CD4-positive, CD25-positive, alpha-beta regulatory T cell (primary cell): ENCODE measurements at regions not wholly inside any gene's neighbourhood (a gene's known extent, or its start where the extent isn't known, plus 50 kb on each side); places are given as distances from the start of the nearest gene placed in this dataset.

Experiments
- ATAC-seq, 2 donors: fragments of 150-1000 bp; cut with Tn5 transposase; one replicate each; pipeline ENCODE4 v1.10.0; 2021; ENCODE audit warnings: low read depth in 2 of 2, moderate number of reproducible peaks in 2 of 2, moderate library complexity in 1 of 2
- DNase-seq, 3 donors: peaks; one replicate each; pipeline versions ENCODE4 v3.0.0 to v3.0.0-alpha.2; 2012 to 2022; ENCODE audit warnings: mixed read lengths in 1 of 3
- H3K27ac ChIP-seq: one replicate; pipeline ENCODE4 v1.7.0; 2013; ENCODE audit warnings: mild to moderate bottlenecking, low read length; ENCODE audit not compliant: insufficient read depth, poor library complexity, severe bottlenecking
- H3K27me3 ChIP-seq: one replicate; pipeline ENCODE4 v1.7.0; 2013; ENCODE audit warnings: low read length; ENCODE audit not compliant: control insufficient read depth, insufficient read depth
- H3K36me3 ChIP-seq: one replicate; pipeline ENCODE4 v1.7.0; 2013; ENCODE audit warnings: mild to moderate bottlenecking, low read length, moderate library complexity; ENCODE audit not compliant: control insufficient read depth, insufficient read depth
- H3K4me1 ChIP-seq: 2 replicates; pipeline ENCODE4 v1.7.0; 2013; ENCODE audit warnings: mild to moderate bottlenecking, low read length; ENCODE audit not compliant: insufficient read depth, control insufficient read depth, poor library complexity, severe bottlenecking
- H3K4me3 ChIP-seq: one replicate; pipeline ENCODE4 v1.7.0; 2013; ENCODE audit warnings: low read depth, mild to moderate bottlenecking, low read length, moderate library complexity
- H3K9me3 ChIP-seq, 2 experiments: 1 replicate in 1 of 2; 2 replicates in 1 of 2; pipeline ENCODE4 v1.7.0; 2013; ENCODE audit warnings: low read length in 2 of 2, mild to moderate bottlenecking in 1 of 2, moderate library complexity in 1 of 2; ENCODE audit not compliant: control insufficient read depth in 2 of 2
- H3K27ac Mint-ChIP-seq, 3 donors: one replicate each; pipeline ENCODE4 v1.8.0; 2020 to 2022; ENCODE audit warnings: mild to moderate bottlenecking in 3 of 3, mixed read lengths in 3 of 3, moderate library complexity in 2 of 3
- H3K27me3 Mint-ChIP-seq: one replicate; pipeline ENCODE4 v1.8.0; 2022; ENCODE audit warnings: mild to moderate bottlenecking, mixed read lengths
- H3K36me3 Mint-ChIP-seq: one replicate; pipeline ENCODE4 v1.8.0; 2020; ENCODE audit warnings: mixed read lengths
- H3K4me1 Mint-ChIP-seq, 4 donors: one replicate each; pipeline ENCODE4 v1.8.0; 2020 to 2022; ENCODE audit warnings: mixed read lengths in 4 of 4, mild to moderate bottlenecking in 1 of 4
- H3K4me3 Mint-ChIP-seq, 4 donors: one replicate each; pipeline ENCODE4 v1.8.0; 2020 to 2022; ENCODE audit warnings: mild to moderate bottlenecking in 4 of 4, mixed read lengths in 4 of 4, moderate library complexity in 3 of 4
- H3K9me3 Mint-ChIP-seq, 7 donors: one replicate each; pipeline ENCODE4 v1.8.0; 2020 to 2022; ENCODE audit warnings: mixed read lengths in 7 of 7, mild to moderate bottlenecking in 3 of 7, moderate library complexity in 2 of 7

- Histone ChIP-seq H3K9me3 (no peaks in the 10 kb centered on the region), H3K27me3 (peaks cover 8% of the 10 kb centered on the region), H3K4me3 (no peak overlapping the region), H3K36me3 (no peaks in the 10 kb centered on the region), H3K27ac (no peak overlapping the region), H3K4me1 (no peaks in the 10 kb centered on the region)
- Mint-ChIP-seq H3K4me3 (no peak overlapping the region), H3K36me3 (no peaks in the 10 kb centered on the region), H3K27me3 (peaks cover 9% of the 10 kb centered on the region), H3K4me1 (peaks cover 0 to 3% (median 0%) of the 10 kb centered on the region in 4 donors), H3K9me3 (no peaks in the 10 kb centered on the region), H3K27ac (no peak overlapping the region)
- no peak for DNase-seq
- no peak for ATAC-seq
Observed at GRCh38 chr5:57041570-57041969, 89.6 kb upstream of the MIER3 start.

DNA sequence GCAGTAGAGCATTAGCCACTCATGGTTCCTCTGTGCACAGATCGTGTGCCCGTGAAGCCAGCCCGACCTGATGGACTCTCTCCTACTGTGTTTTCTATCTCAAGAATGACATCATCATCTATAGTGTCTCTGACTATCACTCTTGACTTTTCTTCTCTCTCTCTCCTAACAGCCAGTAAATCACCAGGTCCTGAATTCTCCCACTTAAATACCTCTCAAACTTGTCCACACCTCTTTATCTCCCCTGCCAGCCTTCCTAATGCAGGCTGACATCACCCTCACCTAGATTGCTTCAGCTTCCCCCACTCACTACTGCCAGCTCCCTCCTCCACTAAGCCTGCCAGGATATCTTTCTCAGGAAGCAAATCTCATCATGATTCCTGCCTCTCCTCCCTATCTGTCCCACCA is 90.6 kb upstream of the MIER3 start:
- H3K9me3 Mint-ChIP-seq: no peaks in the 10 kb centered on the region
- H3K27me3 Mint-ChIP-seq: peaks cover 16% of the 10 kb centered on the region
- no peaks in the 10 kb centered on the region for H3K4me1 ChIP-seq
- H3K4me3 ChIP-seq: no peak overlapping the region
- H3K27me3 ChIP-seq: peaks cover 10% of the 10 kb centered on the region
- peaks cover 0 to 3% (median 0%) of the 10 kb centered on the region in 4 donors for H3K4me1 Mint-ChIP-seq
- H3K36me3 ChIP-seq: no peaks in the 10 kb centered on the region
- DNase-seq (no peak), ATAC-seq (no peak)
- no peaks in the 10 kb centered on the region for H3K36me3 Mint-ChIP-seq
- no peaks in the 10 kb centered on the region for H3K9me3 ChIP-seq
- no peak overlapping the region for H3K27ac Mint-ChIP-seq
- no peak overlapping the region for H3K27ac ChIP-seq
- H3K4me3 Mint-ChIP-seq: no peak overlapping the region

- H3K27me3 Mint-ChIP-seq: peaks cover 30% of the 10 kb centered on the region
- H3K36me3 Mint-ChIP-seq: no peaks in the 10 kb centered on the region
- no peak overlapping the region for H3K27ac Mint-ChIP-seq
- H3K4me3 Mint-ChIP-seq: no peak overlapping the region
- Histone ChIP-seq H3K27ac (no peak overlapping the region), H3K9me3 (no peaks in the 10 kb centered on the region), H3K27me3 (peaks cover 5% of the 10 kb centered on the region), H3K4me1 (no peaks in the 10 kb centered on the region), H3K36me3 (no peaks in the 10 kb centered on the region), H3K4me3 (no peak overlapping the region)
- peaks cover 0 to 5% (median 0%) of the 10 kb centered on the region in 7 donors for H3K9me3 Mint-ChIP-seq
- no peak for ATAC-seq
- DNase-seq: no peak
- no peaks in the 10 kb centered on the region for H3K4me1 Mint-ChIP-seq
Observed at GRCh38 chr5:57054135-57054534, 102.2 kb upstream of the MIER3 start.

DNA sequence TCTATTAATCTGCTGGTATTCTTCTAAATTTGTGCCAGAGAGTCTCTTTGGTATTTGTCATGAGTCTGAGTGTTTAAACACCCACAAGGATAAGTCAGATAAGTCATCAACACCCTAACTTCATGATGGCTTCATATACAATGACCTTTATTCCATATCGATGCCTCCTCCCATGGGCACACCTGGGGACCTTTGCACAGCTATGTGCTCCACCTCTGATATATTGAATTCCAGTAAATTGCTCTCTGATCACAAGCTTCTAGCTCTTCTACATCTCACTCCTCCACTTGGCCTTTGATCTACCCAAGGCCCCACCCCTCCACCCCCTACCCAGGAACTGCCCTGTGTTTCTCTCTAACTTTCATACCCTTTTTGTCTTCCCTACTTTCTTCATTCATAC is 102.7 kb upstream of the MIER3 start:
- Mint-ChIP-seq H3K27me3 (peaks cover 30% of the 10 kb centered on the region), H3K36me3 (no peaks in the 10 kb centered on the region), H3K9me3 (peaks cover 0 to 5% (median 0%) of the 10 kb centered on the region in 7 donors), H3K4me1 (no peaks in the 10 kb centered on the region), H3K27ac (no peak overlapping the region), H3K4me3 (no peak overlapping the region)
- Histone ChIP-seq H3K27me3 (peaks cover 5% of the 10 kb centered on the region), H3K4me3 (no peak overlapping the region), H3K9me3 (no peaks in the 10 kb centered on the region), H3K36me3 (no peaks in the 10 kb centered on the region), H3K27ac (no peak overlapping the region), H3K4me1 (no peaks in the 10 kb centered on the region)
- DNase-seq: no peak
- ATAC-seq: no peak

DNA sequence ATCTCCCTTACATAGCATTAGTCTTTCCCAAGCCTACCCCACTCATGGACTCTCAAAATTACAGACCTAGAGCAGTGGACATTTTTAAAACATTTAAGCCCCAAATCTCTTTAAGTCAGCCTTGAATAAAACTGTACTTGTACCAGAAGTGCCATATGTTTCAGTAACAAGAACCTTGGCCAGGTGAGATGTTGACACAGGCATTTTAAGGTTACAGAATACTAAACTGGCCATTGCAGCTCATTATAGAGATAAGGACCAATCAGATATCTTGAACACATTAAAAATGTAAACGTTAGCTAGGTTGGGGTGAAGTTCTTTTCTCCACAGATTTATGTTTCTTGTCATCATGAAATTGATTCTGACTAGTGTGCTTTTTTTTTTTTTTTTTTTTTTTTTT is 103.8 kb upstream of the MIER3 start:
- Mint-ChIP-seq H3K4me3 (no peak overlapping the region), H3K27me3 (peaks cover 28% of the 10 kb centered on the region), H3K36me3 (no peaks in the 10 kb centered on the region), H3K9me3 (peaks cover 0 to 5% (median 0%) of the 10 kb centered on the region in 7 donors), H3K27ac (no peak overlapping the region), H3K4me1 (no peaks in the 10 kb centered on the region)
- DNase-seq: no peak
- no peaks in the 10 kb centered on the region for H3K9me3 ChIP-seq
- ATAC-seq: no peak
- no peaks in the 10 kb centered on the region for H3K36me3 ChIP-seq
- no peak overlapping the region for H3K27ac ChIP-seq
- H3K27me3 ChIP-seq: peaks cover 5% of the 10 kb centered on the region
- no peaks in the 10 kb centered on the region for H3K4me1 ChIP-seq
- no peak overlapping the region for H3K4me3 ChIP-seq

- H3K9me3 ChIP-seq: no peaks in the 10 kb centered on the region
- ATAC-seq (no peak), DNase-seq (no peak)
- H3K4me3 Mint-ChIP-seq: no peak overlapping the region
- H3K4me1 ChIP-seq: no peaks in the 10 kb centered on the region
- peak overlapping the region in 1 of 3 donors; percentile 72 for H3K27ac Mint-ChIP-seq
- H3K27ac ChIP-seq: no peak overlapping the region
- no peaks in the 10 kb centered on the region for H3K36me3 ChIP-seq
- H3K4me1 Mint-ChIP-seq: no peaks in the 10 kb centered on the region
- no peak overlapping the region for H3K4me3 ChIP-seq
- H3K9me3 Mint-ChIP-seq: peaks cover 0 to 8% (median 1%) of the 10 kb centered on the region in 7 donors
- H3K27me3 Mint-ChIP-seq: peaks cover 8% of the 10 kb centered on the region
- no peaks in the 10 kb centered on the region for H3K36me3 Mint-ChIP-seq
- H3K27me3 ChIP-seq: peaks cover 6% of the 10 kb centered on the region
Observed at GRCh38 chr5:57063773-57064172, 110.1 kb upstream of the GPBP1 start.

DNA sequence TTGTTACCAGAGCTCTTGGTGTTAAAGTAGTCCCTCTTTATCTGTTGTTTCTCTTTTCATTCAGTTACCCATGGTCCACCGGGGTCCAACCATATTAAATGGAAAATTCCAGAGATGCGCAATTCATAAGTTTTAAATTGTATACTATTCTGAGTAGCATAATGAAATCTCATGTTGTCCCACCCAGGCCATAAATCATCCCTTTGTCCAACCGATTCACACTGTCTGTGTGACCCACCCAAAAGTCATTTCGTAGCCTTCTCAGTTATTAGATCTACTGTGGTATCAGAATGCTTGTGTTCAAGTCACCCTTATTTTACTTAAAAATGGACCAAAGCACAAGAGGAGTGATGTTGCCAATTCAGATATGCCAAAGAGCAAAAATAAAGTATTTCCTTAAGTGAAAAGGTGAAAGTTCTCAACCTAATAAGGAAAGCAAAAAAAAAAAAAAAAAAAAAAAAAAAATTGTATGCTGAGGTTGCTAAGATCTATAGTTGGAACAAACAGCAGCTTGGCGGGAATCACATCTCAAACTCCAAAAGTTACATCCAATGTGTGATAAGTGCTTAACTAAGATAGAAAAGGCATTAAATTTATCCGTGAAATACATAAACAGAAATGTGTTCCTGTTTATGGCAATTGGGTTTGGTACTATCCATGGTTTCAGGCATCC is 106.8 kb upstream of the GPBP1 start:
- Mint-ChIP-seq H3K36me3 (no peaks in the 10 kb centered on the region), H3K27ac (no peak overlapping the region), H3K4me1 (no peaks in the 10 kb centered on the region), H3K9me3 (peaks cover 1 to 20% (median 4%) of the 10 kb centered on the region in 7 donors), H3K4me3 (no peak overlapping the region), H3K27me3 (peaks cover 15% of the 10 kb centered on the region)
- DNase-seq: no peak
- H3K27me3 ChIP-seq: peaks cover 5% of the 10 kb centered on the region
- H3K36me3 ChIP-seq: no peaks in the 10 kb centered on the region
- no peaks in the 10 kb centered on the region for H3K4me1 ChIP-seq
- no peak overlapping the region for H3K4me3 ChIP-seq
- no peak for ATAC-seq
- H3K27ac ChIP-seq: no peak overlapping the region
- peaks cover 6 to 8% of the 10 kb centered on the region in 2 experiments for H3K9me3 ChIP-seq

DNA sequence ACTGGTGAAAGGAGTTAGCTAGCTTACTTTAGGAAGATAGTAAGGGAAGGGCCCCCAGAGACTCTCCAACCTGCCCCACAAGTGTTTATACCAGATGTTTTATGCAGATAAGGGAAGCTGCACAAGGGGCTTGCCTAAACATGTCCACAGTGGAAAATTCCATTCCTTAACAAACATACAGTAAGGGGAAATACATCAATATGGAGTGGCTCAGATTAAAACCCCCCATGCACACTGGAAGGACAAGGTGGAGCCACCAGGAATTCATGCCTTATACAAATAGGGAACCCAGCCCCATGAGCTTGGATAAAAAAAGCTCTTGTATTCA is 106.3 kb upstream of the GPBP1 start:
- H3K4me3 Mint-ChIP-seq: no peak overlapping the region
- no peaks in the 10 kb centered on the region for H3K36me3 Mint-ChIP-seq
- H3K4me1 Mint-ChIP-seq: no peaks in the 10 kb centered on the region
- no peak overlapping the region for H3K27ac Mint-ChIP-seq
- H3K9me3 Mint-ChIP-seq: peaks cover 1 to 20% (median 4%) of the 10 kb centered on the region in 7 donors
- no peak for DNase-seq
- no peaks in the 10 kb centered on the region for H3K36me3 ChIP-seq
- no peak for ATAC-seq
- peaks cover 15% of the 10 kb centered on the region for H3K27me3 Mint-ChIP-seq
- no peak overlapping the region for H3K27ac ChIP-seq
- no peak overlapping the region for H3K4me3 ChIP-seq
- H3K4me1 ChIP-seq: no peaks in the 10 kb centered on the region
- peaks cover 6% of the 10 kb centered on the region for H3K27me3 ChIP-seq
- H3K9me3 ChIP-seq: peaks cover 6 to 8% of the 10 kb centered on the region in 2 experiments
